PC-9 (cell line): ENCODE measurements at regions not wholly inside any gene's neighbourhood (a gene's known extent, or its start where the extent isn't known, plus 50 kb on each side); places are given as distances from the start of the nearest gene placed in this dataset.

Experiments used
- BruUV-seq: library from RNA; stranded (reverse); fragments of 400-500 nt; replicated peaks from 2 replicates; lab custom pipeline; 2021; lab: Mats Ljungman, UMichigan
- CTCF ChIA-PET: fragments of 300-600 bp; sonication (Branson Sonifier 250); formaldehyde crosslinking; loops from one replicate; lab custom pipeline; 2022; ENCODE audit warnings: antibody characterized with exemption; lab: Charles Lee
- POLR2A ChIA-PET: fragments of 300-600 bp; sonication (Branson Sonifier 250); formaldehyde crosslinking; loops from one replicate; lab custom pipeline; 2022; ENCODE audit warnings: antibody characterized with exemption; ENCODE audit not compliant: unreplicated experiment; lab: Charles Lee
- DNase-seq, 2 experiments: peaks; one replicate each; pipeline versions ENCODE4 v3.0.0 to v3.0.0-alpha.2; 2015 to 2022; ENCODE audit warnings: mixed read lengths in 1 of 2
- H2AFZ ChIP-seq: fragments of 200-600 bp; sonication (generic); 2 replicates; pipeline ENCODE4 v1.8.1; 2017; ENCODE audit warnings: antibody characterized with exemption
- H3F3A ChIP-seq: fragments of 200-600 bp; sonication (generic); 2 replicates; pipeline ENCODE4 v1.8.1; 2017; ENCODE audit warnings: antibody characterized with exemption, mild to moderate bottlenecking, low read depth; ENCODE audit not compliant: insufficient read depth
- H3K27ac ChIP-seq: fragments of 200-600 bp; sonication (generic); 2 replicates; pipeline ENCODE4 v1.6.1; 2016; ENCODE audit warnings: mixed run types
- H3K27me3 ChIP-seq: fragments of 200-600 bp; sonication (generic); 2 replicates; pipeline ENCODE4 v1.6.1; 2016; ENCODE audit warnings: low read depth, mixed run types; ENCODE audit not compliant: insufficient read depth
- H3K36me3 ChIP-seq: fragments of 200-600 bp; sonication (generic); 2 replicates; pipeline ENCODE4 v1.6.1; 2016; ENCODE audit warnings: low read depth, mixed run types
- H3K4me1 ChIP-seq: fragments of 200-600 bp; sonication (generic); replicated peaks from 2 replicates; pipeline ENCODE4 v1.6.1; 2016; ENCODE audit warnings: mixed run types; ENCODE audit not compliant: insufficient read depth
- H3K4me2 ChIP-seq: fragments of 200-600 bp; sonication (generic); 2 replicates; pipeline ENCODE4 v1.6.1; 2017; ENCODE audit warnings: mixed run types
- H3K4me3 ChIP-seq: fragments of 200-600 bp; sonication (generic); 2 replicates; pipeline ENCODE4 v1.6.1; 2016; ENCODE audit warnings: mixed run types
- H3K79me2 ChIP-seq: fragments of 200-600 bp; sonication (generic); 2 replicates; pipeline ENCODE4 v1.6.1; 2017; ENCODE audit warnings: low read depth, mixed run types
- H3K9me2 ChIP-seq: fragments of 200-600 bp; sonication (generic); 2 replicates; pipeline ENCODE4 v1.8.1; 2017; ENCODE audit warnings: mild to moderate bottlenecking; ENCODE audit not compliant: insufficient read depth
- H3K9me3 ChIP-seq: fragments of 200-600 bp; sonication (generic); 2 replicates; pipeline ENCODE4 v1.8.1; 2016; ENCODE audit warnings: low read depth; ENCODE audit not compliant: insufficient read depth
- H4K20me1 ChIP-seq: fragments of 200-600 bp; sonication (generic); 2 replicates; pipeline ENCODE4 v1.8.1; 2017; ENCODE audit not compliant: insufficient read depth
- CTCF ChIP-seq: fragments of 200-600 bp; sonication (generic); conservative IDR thresholded peaks from 2 replicates; pipeline ENCODE4 v1.6.1; 2017; ENCODE audit warnings: mixed run types, antibody characterized with exemption, mild to moderate bottlenecking, moderate library complexity
- EZH2 ChIP-seq: fragments of 200-600 bp; sonication (generic); IDR thresholded peaks from 2 replicates; pipeline ENCODE4 v1.8.0; 2017; ENCODE audit warnings: antibody characterized with exemption, low read depth
- intact Hi-C: fragments of 100-400 bp; cut with micrococcal nuclease; formaldehyde crosslinking; loops from one replicate; pipeline ENCODE4 v1.10.0; 2022; ENCODE audit not compliant: unreplicated experiment

GRCh38 chr17:43329183-43329582 lies 69.6 kb upstream of the ARL4D start:
- intact Hi-C loops, result no loop called here
- POLR2A ChIA-PET, result no interaction called here
- H3K9me3 ChIP-seq, result no peaks in the 10 kb centered on the region
- H2AFZ ChIP-seq, result no peak overlapping the region
- DNase-seq, result no peak
- peaks cover 4% of the 10 kb centered on the region; the same call in 1 of the 2 replicates for H4K20me1 ChIP-seq
- H3K27me3 ChIP-seq, result no peaks in the 10 kb centered on the region
- no peak for TF ChIP-seq CTCF
- no peak for TF ChIP-seq EZH2
- H3K4me1 ChIP-seq, result peaks cover 27% of the 10 kb centered on the region
- H3K9me2 ChIP-seq, result no peaks in the 10 kb centered on the region
- no peaks in the 10 kb centered on the region for H3K36me3 ChIP-seq
- H3K27ac ChIP-seq, result no peak overlapping the region
- H3K4me2 ChIP-seq, result 0 out of 2 replicates have a peak overlapping the region, but pooled peaks have one; percentile 23
- H3K79me2 ChIP-seq, result no peaks in the 10 kb centered on the region
- H3F3A ChIP-seq, result peaks cover 17% of the 10 kb centered on the region; the same call in 1 of the 2 replicates
- CTCF ChIA-PET, result no interaction called here
- H3K4me3 ChIP-seq, result no peak overlapping the region
- BruUV-seq, result no TSS peak

GRCh38 chr17:43328650-43329049 lies 70.1 kb upstream of the ARL4D start:
- H3K9me3 ChIP-seq, result no peaks in the 10 kb centered on the region
- TF ChIP-seq EZH2 (no peak), CTCF (no peak)
- peaks cover 13% of the 10 kb centered on the region; the same call in 1 of the 2 replicates for H3F3A ChIP-seq
- BruUV-seq, result no TSS peak
- no peaks in the 10 kb centered on the region for H3K36me3 ChIP-seq
- peaks cover 22% of the 10 kb centered on the region for H3K4me1 ChIP-seq
- H2AFZ ChIP-seq, result no peak overlapping the region
- H4K20me1 ChIP-seq, result peaks cover 4% of the 10 kb centered on the region; the same call in 1 of the 2 replicates
- H3K4me3 ChIP-seq, result no peak overlapping the region
- H3K9me2 ChIP-seq, result no peaks in the 10 kb centered on the region
- no peaks in the 10 kb centered on the region for H3K79me2 ChIP-seq
- H3K4me2 ChIP-seq, result peak overlapping the region; percentile 23; the same call in 1 of the 2 replicates
- intact Hi-C loops, result no loop called here
- H3K27me3 ChIP-seq, result no peaks in the 10 kb centered on the region
- DNase-seq, result peak in 1 of 2 experiments; percentile 36
- no peak overlapping the region for H3K27ac ChIP-seq
- ChIA-PET POLR2A (no interaction called here), CTCF (no interaction called here)

GRCh38 chr17:43327834-43328420 lies 70.9 kb upstream of the ARL4D start:
- H3K4me1 ChIP-seq, result peaks cover 20% of the 10 kb centered on the region

More at GRCh38 chr17:43327834-43328420, 70.9 kb upstream of the ARL4D start:
- TF ChIP-seq CTCF (no peak), EZH2 (no peak)
- no peak overlapping the region for H3K27ac ChIP-seq
- H3K79me2 ChIP-seq, result no peaks in the 10 kb centered on the region
- no peak overlapping the region for H2AFZ ChIP-seq
- intact Hi-C loops, result no loop called here
- H3K27me3 ChIP-seq, result no peaks in the 10 kb centered on the region
- H3F3A ChIP-seq, result peaks cover 12% of the 10 kb centered on the region; the same call in 1 of the 2 replicates
- ChIA-PET CTCF (no interaction called here), POLR2A (no interaction called here)
- H3K9me2 ChIP-seq, result no peaks in the 10 kb centered on the region
- H3K4me3 ChIP-seq, result no peak overlapping the region
- peak overlapping the region; percentile 23; the same call in 1 of the 2 replicates for H3K4me2 ChIP-seq
- DNase-seq, result peak in 1 of 2 experiments; percentile 39
- no TSS peak for BruUV-seq
- no peaks in the 10 kb centered on the region for H3K9me3 ChIP-seq
- peaks cover 4% of the 10 kb centered on the region; the same call in 1 of the 2 replicates for H4K20me1 ChIP-seq
- no peaks in the 10 kb centered on the region for H3K36me3 ChIP-seq
